Adipose tissue (tissue), 3 donors: ENCODE measurements at regions not wholly inside any gene's neighbourhood (a gene's known extent, or its start where the extent isn't known, plus 50 kb on each side); places are given as distances from the start of the nearest gene placed in this dataset.
"Not testable (repeated sequence)": the region's sequence is repeated elsewhere in the genome, so short reads cannot be mapped to it uniquely, and the experiment has no call there.

ENCODE experiments used
- H3K27ac ChIP-seq: one replicate; pipeline ENCODE4 v1.5.1; 2013; ENCODE audit warnings: low read depth, low read length
- WGBS, 3 donors: extraction: QIAGEN DNeasy Blood & Tissue Kit; methylation state at CpG; one replicate each; pipeline ENCODE4 v1.1.7; 2013; 5-methylcytosine and 5-hydroxymethylcytosine counted together
- donor health status: healthy with polysubstance abuse.
- donor health status: Bipolar disorder and iron deficiency.
- donor health status: healthy.

- H3K27ac ChIP-seq: no peak overlapping the region
- 43 to 63% (median 57%) methylated on average over 15 of the region's 15 CpGs for WGBS, 3 donors
These were observed 53.6 kb upstream of the EIF5 start for GRCh38 chr14:103280278-103280928.

- no peak overlapping the region for H3K27ac ChIP-seq
- WGBS, 3 donors: 68 to 84% (median 73%) methylated on average over 11 of the region's 11 CpGs
These were observed 52.4 kb upstream of the EIF5 start for GRCh38 chr14:103281496-103282231.

GRCh38 chr14:103282309-103282708, 51.7 kb upstream of the EIF5 start:
- 92 to 96% (median 94%) methylated on average over 17 of the region's 17 CpGs for WGBS, 3 donors
- H3K27ac ChIP-seq: not testable (repeated sequence)

GRCh38 chr14:103282932-103283331, 51.1 kb upstream of the EIF5 start:
- 76 to 84% (median 76%) methylated on average over 5 of the region's 5 CpGs for WGBS, 3 donors
- H3K27ac ChIP-seq: no peak overlapping the region

- 74 to 82% (median 82%) methylated on average over 12 of the region's 12 CpGs for WGBS, 3 donors
- H3K27ac ChIP-seq: no peak overlapping the region
These were observed 50.1 kb upstream of the EIF5 start for GRCh38 chr14:103283916-103284315.
